H1 (cell line): ENCODE measurements at regions not wholly inside any gene's neighbourhood (a gene's known extent, or its start where the extent isn't known, plus 50 kb on each side); places are given as distances from the start of the nearest gene placed in this dataset.

Experiments
- CTCF ChIA-PET: fragments of 300-600 bp; sonication (Branson Sonifier 250); formaldehyde crosslinking; loops from one replicate; lab custom pipeline; 2021; ENCODE audit not compliant: partially characterized antibody; lab: Charles Lee
- POLR2A ChIA-PET: fragments of 300-600 bp; sonication (Branson Sonifier 250); formaldehyde crosslinking; loops from one replicate; lab custom pipeline; 2021; ENCODE audit warnings: inconsistent platforms; ENCODE audit not compliant: partially characterized antibody; lab: Charles Lee
- DNase-seq, 2 experiments: peaks; one replicate each; pipeline versions ENCODE4 v3.0.0 to v3.0.0-alpha.2; 2010 to 2022; ENCODE audit warnings: low spot score in 2 of 2, low read depth in 1 of 2, mixed read lengths in 1 of 2
- FAIRE-seq: peaks from 2 replicates; lab custom pipeline; 2011; peaks lifted over from hg19 to GRCh38; lab: Jason Lieb, UNC
- H2AFZ ChIP-seq: 2 replicates; pipeline ENCODE4 v1.8.1; 2012; ENCODE audit warnings: low read length, inconsistent platforms
- H2AK5ac ChIP-seq: 2 replicates; pipeline ENCODE4 v1.6.1; 2013; ENCODE audit warnings: low read depth, low read length
- H2BK120ac ChIP-seq: replicated peaks from 2 replicates; pipeline ENCODE3; 2013; ENCODE audit warnings: low read depth, low read length, inconsistent platforms
- H2BK12ac ChIP-seq: 2 replicates; pipeline ENCODE4 v1.6.1; 2013; ENCODE audit warnings: low read depth, low read length
- H2BK15ac ChIP-seq: 2 replicates; pipeline ENCODE4 v1.6.1; 2013; ENCODE audit warnings: low read length
- H2BK20ac ChIP-seq: 2 replicates; pipeline ENCODE4 v1.6.1; 2013; ENCODE audit warnings: low read length
- H2BK5ac ChIP-seq: 2 replicates; pipeline ENCODE4 v1.6.1; 2013; ENCODE audit warnings: low read depth, low read length
- H3K14ac ChIP-seq: 2 replicates; pipeline ENCODE4 v1.6.1; 2013; ENCODE audit warnings: inconsistent platforms; ENCODE audit not compliant: insufficient read length
- H3K18ac ChIP-seq: 2 replicates; pipeline ENCODE4 v1.6.1; 2013; ENCODE audit warnings: low read length; ENCODE audit errors: extremely low read depth
- H3K23ac ChIP-seq: 2 replicates; pipeline ENCODE4 v1.6.1; 2013; ENCODE audit warnings: inconsistent platforms; ENCODE audit not compliant: insufficient read length
- H3K23me2 ChIP-seq: 2 replicates; pipeline ENCODE4 v1.6.1; 2013; ENCODE audit warnings: low read depth, low read length
- H3K27ac ChIP-seq: 2 replicates; pipeline ENCODE4 v1.6.1; 2011; ENCODE audit warnings: low read depth, low read length, inconsistent platforms
- H3K27me3 ChIP-seq, 4 experiments: replicated peaks in 1 of 4; 1 replicate in 1 of 4; 2 replicates in 3 of 4; pipeline versions ENCODE4 v1.6.1 to v1.8.1; 2011 to 2013; ENCODE audit warnings: low read length in 3 of 4, mild to moderate bottlenecking in 3 of 4, inconsistent platforms in 2 of 4, mixed read lengths in 2 of 4, moderate library complexity in 1 of 4; ENCODE audit not compliant: control insufficient read depth in 3 of 4, insufficient read depth in 3 of 4; ENCODE audit errors: extremely low read depth in 1 of 4
- H3K36me3 ChIP-seq, 4 experiments: 2 replicates each; pipeline versions ENCODE4 v1.6.1 to v1.8.1; 2011 to 2013; ENCODE audit warnings: mild to moderate bottlenecking in 4 of 4, low read length in 3 of 4, moderate library complexity in 2 of 4, control low read depth in 1 of 4, inconsistent platforms in 1 of 4; ENCODE audit not compliant: insufficient read depth in 4 of 4, control insufficient read depth in 2 of 4
- H3K4ac ChIP-seq: replicated peaks from 2 replicates; pipeline ENCODE3; 2013; ENCODE audit warnings: low read length, low read depth, mixed read lengths, inconsistent platforms; ENCODE audit not compliant: insufficient read length
- H3K4me1 ChIP-seq, 4 experiments: replicated peaks in 1 of 4; 1 replicate in 1 of 4; 2 replicates in 3 of 4; pipeline versions ENCODE4 v1.6.1 to v1.8.1; 2011 to 2013; ENCODE audit warnings: low read length in 3 of 4, inconsistent platforms in 2 of 4, mixed read lengths in 1 of 4; ENCODE audit not compliant: insufficient read depth in 4 of 4, control insufficient read depth in 3 of 4
- H3K4me2 ChIP-seq, 2 experiments: 2 replicates each; pipeline versions ENCODE4 v1.6.1 to v1.8.1; 2011 to 2013; ENCODE audit warnings: low read depth in 2 of 2, low read length in 2 of 2, control low read depth in 1 of 2, inconsistent platforms in 1 of 2, mild to moderate bottlenecking in 1 of 2; ENCODE audit not compliant: insufficient read depth in 1 of 2
- H3K4me3 ChIP-seq, 4 experiments: fragments of 200-600, 300-600 bp in 1 of 4; sonication (generic), shearing (Covaris generic), sonication (Bioruptor Twin) in 1 of 4; 2 replicates each; pipeline versions ENCODE4 v1.5.1 to v1.8.1; 2011 to 2016; ENCODE audit warnings: low read length in 4 of 4, low read depth in 3 of 4, control low read depth in 2 of 4, inconsistent platforms in 2 of 4, mild to moderate bottlenecking in 2 of 4, mixed read lengths in 1 of 4, moderate library complexity in 1 of 4; ENCODE audit not compliant: insufficient read depth in 2 of 4; ENCODE audit errors: extremely low read depth in 1 of 4
- H3K56ac ChIP-seq: replicated peaks from 2 replicates; pipeline ENCODE3; 2013; ENCODE audit warnings: low read depth, mild to moderate bottlenecking, mixed read lengths, low read length, inconsistent platforms; ENCODE audit not compliant: insufficient read length
- H3K79me1 ChIP-seq: 2 replicates; pipeline ENCODE4 v1.6.1; 2013; ENCODE audit warnings: low read depth, low read length, control low read depth
- H3K79me2 ChIP-seq, 2 experiments: 2 replicates each; pipeline versions ENCODE4 v1.6.1 to v1.8.1; 2012 to 2013; ENCODE audit warnings: low read length in 2 of 2, mild to moderate bottlenecking in 2 of 2, inconsistent platforms in 1 of 2; ENCODE audit not compliant: insufficient read depth in 2 of 2, control insufficient read depth in 1 of 2
- H3K9ac ChIP-seq, 4 experiments: replicated peaks in 1 of 4; 1 replicate in 1 of 4; 2 replicates in 3 of 4; pipeline versions ENCODE4 v1.6.1 to v1.8.1; 2011 to 2013; ENCODE audit warnings: low read depth in 3 of 4, low read length in 3 of 4, control low read depth in 2 of 4, mild to moderate bottlenecking in 2 of 4, moderate library complexity in 2 of 4, inconsistent platforms in 1 of 4; ENCODE audit errors: extremely low read depth in 1 of 4
- H3K9me3 ChIP-seq, 2 experiments: 2 replicates each; pipeline versions ENCODE4 v1.6.1 to v1.8.1; 2012 to 2013; ENCODE audit warnings: mild to moderate bottlenecking in 2 of 2, moderate library complexity in 2 of 2, control low read depth in 1 of 2, inconsistent platforms in 1 of 2, low read depth in 1 of 2, low read length in 1 of 2, mixed read lengths in 1 of 2; ENCODE audit not compliant: insufficient read depth in 2 of 2
- H4K20me1 ChIP-seq, 2 experiments: replicated peaks in 1 of 2; 2 replicates each; pipeline versions ENCODE3 to v1.8.1; 2011 to 2013; ENCODE audit warnings: inconsistent platforms in 2 of 2, low read length in 2 of 2, mild to moderate bottlenecking in 1 of 2; ENCODE audit not compliant: insufficient read depth in 2 of 2, control insufficient read depth in 1 of 2
- H4K5ac ChIP-seq: 2 replicates; pipeline ENCODE4 v1.6.1; 2013; ENCODE audit warnings: low read length, low read depth, mixed read lengths, inconsistent platforms; ENCODE audit not compliant: insufficient read length
- H4K8ac ChIP-seq: 2 replicates; pipeline ENCODE4 v1.8.0; 2013; ENCODE audit warnings: mild to moderate bottlenecking, moderate library complexity, low read length, inconsistent platforms; ENCODE audit not compliant: insufficient read depth; ENCODE audit errors: extremely low read depth
- H4K91ac ChIP-seq: replicated peaks from 2 replicates; pipeline ENCODE3; 2013; ENCODE audit warnings: low read length, mixed read lengths, inconsistent platforms; ENCODE audit not compliant: insufficient read length
- ATF3 ChIP-seq: IDR thresholded peaks from 2 replicates; pipeline ENCODE4 v1.6.1; 2011; ENCODE audit warnings: low read depth, mild to moderate bottlenecking, low read length; ENCODE audit not compliant: insufficient read depth
- BACH1 ChIP-seq: IDR thresholded peaks from 2 replicates; pipeline ENCODE4 v1.6.1; 2012; ENCODE audit warnings: low read length, improper control_type of control experiment
- CBX5 ChIP-seq: fragments of 300-800, 300-1000 bp; sonication (generic); IDR thresholded peaks from 2 replicates; pipeline ENCODE4 v1.7.1; 2016; ENCODE audit warnings: antibody characterized with exemption, low read length, low read depth
- CTBP2 ChIP-seq: IDR thresholded peaks from 2 replicates; pipeline ENCODE4 v1.7.0; 2011; ENCODE audit warnings: borderline replicate concordance, mild to moderate bottlenecking, moderate library complexity, mixed read lengths, low read length; ENCODE audit not compliant: insufficient read depth, insufficient read length
- FOSL1 ChIP-seq: IDR thresholded peaks from 2 replicates; pipeline ENCODE4 v1.6.1; 2011; ENCODE audit warnings: mild to moderate bottlenecking, low read depth, low read length, moderate library complexity; ENCODE audit not compliant: insufficient read depth
- KDM1A ChIP-seq: fragments of 200-600, 300-600 bp; sonication (generic); IDR thresholded peaks from 2 replicates; pipeline ENCODE4 v1.7.1; 2016; ENCODE audit warnings: mild to moderate bottlenecking, low read length, borderline replicate concordance
- POU5F1 ChIP-seq: IDR thresholded peaks from 2 replicates; pipeline ENCODE4 v1.6.1; 2011; ENCODE audit warnings: low read depth, mild to moderate bottlenecking, low read length, moderate library complexity
- TAF7 ChIP-seq: optimal IDR thresholded peaks from 2 replicates; pipeline ENCODE3; 2011; ENCODE audit warnings: low read depth, mild to moderate bottlenecking, inconsistent platforms, low read length, moderate library complexity, borderline replicate concordance
- WGBS, 2 experiments: shearing (Covaris generic) in 1 of 2; methylation state at CpG; one replicate each; pipeline versions ENCODE4 v1.1.6 to v1.1.7; 2013 to 2015; ENCODE audit warnings: low lambda C conversion rate in 2 of 2, mixed read lengths in 2 of 2, inconsistent platforms in 1 of 2, low coverage in 1 of 2, missing lambda C conversion rate in 1 of 2; ENCODE audit not compliant: insufficient replicate concordance in 2 of 2, insufficient coverage in 1 of 2, insufficient read length in 1 of 2; ENCODE audit errors: extremely low coverage in 1 of 2, missing lambda C conversion rate in 1 of 2; 5-methylcytosine and 5-hydroxymethylcytosine counted together

GRCh38 chrX:42465821-42466220, 312.1 kb downstream of the PPP1R2C start:
- no peak for DNase-seq
- H3K4ac ChIP-seq, result no peak overlapping the region
- H3K56ac ChIP-seq, result no peak overlapping the region
- no peaks in the 10 kb centered on the region for H3K79me2 ChIP-seq
- H3K23ac ChIP-seq, result no peak overlapping the region
- no peak overlapping the region for H3K18ac ChIP-seq
- H3K27ac ChIP-seq, result no peak overlapping the region
- no peaks in the 10 kb centered on the region for H3K23me2 ChIP-seq
- H2AFZ ChIP-seq, result no peak overlapping the region
- no peaks in the 10 kb centered on the region for H3K79me1 ChIP-seq
- H3K36me3 ChIP-seq, result no peaks in the 10 kb centered on the region
- no peak overlapping the region for H3K14ac ChIP-seq
- no peak overlapping the region for H2BK12ac ChIP-seq
- no peak overlapping the region for H2BK20ac ChIP-seq
- no peaks in the 10 kb centered on the region for H3K9me3 ChIP-seq
- H3K4me3 ChIP-seq, result no peak overlapping the region
- H4K91ac ChIP-seq, result no peak overlapping the region
- no peak for FAIRE-seq
- CTCF ChIA-PET, result no interaction called here
- H4K5ac ChIP-seq, result no peak overlapping the region
- H4K20me1 ChIP-seq, result no peaks in the 10 kb centered on the region
- H3K4me2 ChIP-seq, result no peak overlapping the region
- H4K8ac ChIP-seq, result no peak overlapping the region
- H2BK5ac ChIP-seq, result no peak overlapping the region
- H3K9ac ChIP-seq, result no peak overlapping the region
- no peak overlapping the region for H2BK15ac ChIP-seq
- H3K27me3 ChIP-seq, result no peaks in the 10 kb centered on the region
- POLR2A ChIA-PET, result no interaction called here
- no peaks in the 10 kb centered on the region for H3K4me1 ChIP-seq
- WGBS, 2 experiments, result 100% methylated on average over 1 of the region's 1 CpG; no CpG with 5 or more reads in 1 of the 2 experiments
- H2BK120ac ChIP-seq, result no peak overlapping the region
- H2AK5ac ChIP-seq, result no peak overlapping the region
- TF ChIP-seq BACH1 (no peak), CBX5 (no peak), TAF7 (no peak), FOSL1 (no peak), ATF3 (no peak), KDM1A (no peak), POU5F1 (no peak), CTBP2 (no peak)
